ENCODE measurements at regions not wholly inside any gene's neighbourhood (a gene's known extent, or its start where the extent isn't known, plus 50 kb on each side); places are given as distances from the start of the nearest gene placed in this dataset.

DNA sequence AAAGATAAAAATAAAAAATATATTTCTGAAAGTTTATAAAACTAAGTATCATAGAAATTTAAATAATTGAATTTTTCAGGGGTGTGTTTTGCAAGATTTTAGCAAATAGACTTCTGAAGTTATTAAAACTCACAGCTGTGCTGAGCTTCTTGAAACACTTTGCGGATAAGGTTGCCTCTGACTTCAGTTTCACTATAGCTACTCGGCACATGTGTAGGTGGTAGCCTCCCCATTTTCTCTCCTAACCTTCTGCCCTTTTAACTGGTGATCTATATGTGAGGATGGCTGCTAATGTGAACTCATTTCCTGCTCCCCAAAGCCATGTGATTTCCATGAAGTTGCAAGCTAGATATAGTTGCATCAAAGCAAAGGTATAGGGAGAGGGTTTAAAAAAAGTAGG, 129.3 kb upstream of the STMND1 start:
- no peak for TF ChIP-seq TBL1XR1 (IDR thresholded peaks at IDR 0.05; ENCODE audit: low read depth, low read length)
- no peak for TF ChIP-seq ZNF274 (IDR thresholded peaks at IDR 0.05; ENCODE audit: insufficient read depth, insufficient read length)
